Parathyroid adenoma (tissue), 2 donors: ENCODE measurements at regions not wholly inside any gene's neighbourhood (a gene's known extent, or its start where the extent isn't known, plus 50 kb on each side); places are given as distances from the start of the nearest gene placed in this dataset.

Experiments
- H2AFZ ChIP-seq: fragments of 300-600 bp; sonication (generic); one replicate; pipeline ENCODE4 v1.7.0; 2017; ENCODE audit warnings: antibody characterized with exemption, mild to moderate bottlenecking
- H3K27ac ChIP-seq: fragments of 300-600 bp; sonication (generic); one replicate; pipeline ENCODE4 v1.7.0; 2017
- H3K27me3 ChIP-seq: fragments of 300-600 bp; sonication (generic); one replicate; pipeline ENCODE4 v1.7.0; 2017; ENCODE audit warnings: low read length; ENCODE audit not compliant: control insufficient read depth, insufficient read depth
- H3K36me3 ChIP-seq: fragments of 300-600 bp; sonication (generic); one replicate; pipeline ENCODE4 v1.7.0; 2017; ENCODE audit warnings: low read length; ENCODE audit not compliant: control insufficient read depth, insufficient read depth
- H3K4me1 ChIP-seq: fragments of 300-600 bp; sonication (generic); one replicate; pipeline ENCODE4 v1.7.0; 2017; ENCODE audit warnings: control low read depth
- H3K4me2 ChIP-seq: fragments of 300-600 bp; sonication (generic); one replicate; pipeline ENCODE4 v1.7.0; 2017; ENCODE audit warnings: low read length
- H3K4me3 ChIP-seq: fragments of 300-600 bp; sonication (generic); one replicate; pipeline ENCODE4 v1.7.0; 2017; ENCODE audit warnings: low read depth, low read length
- H3K79me2 ChIP-seq: fragments of 300-600 bp; sonication (generic); one replicate; pipeline ENCODE4 v1.7.0; 2017; ENCODE audit warnings: control low read depth
- H3K9ac ChIP-seq: fragments of 300-600 bp; sonication (generic); one replicate; pipeline ENCODE4 v1.7.0; 2017; ENCODE audit warnings: mild to moderate bottlenecking
- H3K9me3 ChIP-seq: fragments of 300-600 bp; sonication (generic); one replicate; pipeline ENCODE4 v1.7.0; 2017; ENCODE audit warnings: low read length; ENCODE audit not compliant: control insufficient read depth
- CTCF ChIP-seq: fragments of 300-600 bp; sonication (generic); IDR thresholded peaks from one replicate; pipeline ENCODE4 v1.7.0; 2017; ENCODE audit warnings: antibody characterized with exemption, mild to moderate bottlenecking
- donor health status: primary hyperparathyroidism.

- H3K4me2 ChIP-seq = no peak overlapping the region
- H3K9ac ChIP-seq = no peak overlapping the region
- no peaks in the 10 kb centered on the region for H3K9me3 ChIP-seq
- H3K36me3 ChIP-seq = no peaks in the 10 kb centered on the region
- H2AFZ ChIP-seq = no peak overlapping the region
- H3K4me3 ChIP-seq = no peak overlapping the region
- H3K4me1 ChIP-seq = no peaks in the 10 kb centered on the region
- H3K27ac ChIP-seq = no peak overlapping the region
- no peaks in the 10 kb centered on the region for H3K79me2 ChIP-seq
- TF ChIP-seq CTCF = no peak
- H3K27me3 ChIP-seq = no peaks in the 10 kb centered on the region
These were observed 281.7 kb upstream of the PITX2 start for GRCh38 chr4:110904435-110905065.

DNA sequence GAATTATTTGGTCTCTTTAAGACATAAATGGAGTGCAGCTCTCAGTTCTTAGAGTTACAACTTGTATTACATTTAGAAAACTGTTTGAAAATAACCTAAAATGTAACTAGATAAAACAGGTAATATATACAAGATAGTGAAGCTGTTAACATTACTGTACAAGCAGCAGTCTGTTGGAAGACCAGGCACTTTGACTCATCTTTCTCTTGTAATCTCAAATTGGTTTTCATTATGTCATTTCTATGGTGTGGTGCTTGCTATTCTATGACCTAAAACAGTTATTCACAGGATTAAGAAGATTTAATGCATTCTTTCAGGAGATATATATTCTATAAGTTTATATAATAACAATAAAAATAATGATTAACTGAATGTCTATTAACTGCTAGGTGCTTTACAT, 282.5 kb upstream of the PITX2 start:
- Histone ChIP-seq H3K4me1 (no peaks in the 10 kb centered on the region), H3K36me3 (no peaks in the 10 kb centered on the region), H3K9me3 (no peaks in the 10 kb centered on the region), H3K79me2 (no peaks in the 10 kb centered on the region), H3K9ac (no peak overlapping the region), H3K4me2 (no peak overlapping the region), H3K4me3 (no peak overlapping the region), H3K27me3 (no peaks in the 10 kb centered on the region), H3K27ac (no peak overlapping the region), H2AFZ (no peak overlapping the region)
- TF ChIP-seq CTCF = no peak

DNA sequence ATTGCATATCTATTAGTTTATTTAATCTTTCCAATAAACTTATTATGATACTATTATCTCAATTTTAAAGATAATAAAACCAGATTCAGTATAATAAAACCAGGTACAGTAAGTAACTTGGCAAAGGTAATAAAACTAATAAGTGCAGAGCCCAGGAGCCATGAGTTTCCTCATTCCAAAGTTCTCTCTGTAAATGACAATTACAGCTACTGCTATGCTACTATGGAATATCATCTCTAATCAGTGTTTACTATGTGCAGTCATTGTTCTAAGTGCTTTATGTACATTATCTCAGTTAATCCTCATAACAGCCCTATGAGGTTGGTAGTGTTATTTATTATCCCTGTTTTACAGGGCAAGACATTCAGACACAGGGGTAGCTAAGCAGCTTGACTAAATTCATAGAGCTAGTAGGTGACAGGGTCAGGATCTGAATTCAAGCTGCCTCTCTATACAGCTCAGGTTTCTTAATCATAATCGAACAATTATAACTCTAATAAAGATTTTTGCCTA, 285.0 kb upstream of the PITX2 start:
- Histone ChIP-seq H3K27ac (no peak overlapping the region), H3K9ac (no peak overlapping the region), H3K4me1 (no peaks in the 10 kb centered on the region), H3K27me3 (no peaks in the 10 kb centered on the region), H3K36me3 (no peaks in the 10 kb centered on the region), H3K4me3 (no peak overlapping the region), H3K79me2 (no peaks in the 10 kb centered on the region), H3K4me2 (no peak overlapping the region), H3K9me3 (no peaks in the 10 kb centered on the region), H2AFZ (no peak overlapping the region)
- no peak for TF ChIP-seq CTCF

GRCh38 chr4:110914791-110915190, 291.9 kb upstream of the PITX2 start:
- TF ChIP-seq CTCF = no peak
- Histone ChIP-seq H3K9me3 (no peaks in the 10 kb centered on the region), H3K36me3 (no peaks in the 10 kb centered on the region), H3K27me3 (no peaks in the 10 kb centered on the region), H3K79me2 (no peaks in the 10 kb centered on the region), H3K9ac (no peak overlapping the region), H3K4me3 (no peak overlapping the region), H2AFZ (no peak overlapping the region), H3K4me1 (no peaks in the 10 kb centered on the region), H3K27ac (no peak overlapping the region), H3K4me2 (no peak overlapping the region)

GRCh38 chr4:110915301-110915700, 292.4 kb upstream of the PITX2 start:
- Histone ChIP-seq H3K9ac (no peak overlapping the region), H3K36me3 (no peaks in the 10 kb centered on the region), H3K27ac (no peak overlapping the region), H3K4me3 (no peak overlapping the region), H3K4me1 (no peaks in the 10 kb centered on the region), H3K4me2 (no peak overlapping the region), H3K27me3 (no peaks in the 10 kb centered on the region), H3K9me3 (no peaks in the 10 kb centered on the region), H3K79me2 (no peaks in the 10 kb centered on the region), H2AFZ (no peak overlapping the region)
- TF ChIP-seq CTCF = no peak
